HCT116 (cell line): ENCODE measurements at regions not wholly inside any gene's neighbourhood (a gene's known extent, or its start where the extent isn't known, plus 50 kb on each side); places are given as distances from the start of the nearest gene placed in this dataset.

Experiments
- ATAC-seq: fragments of 200-7000 bp; cut with Tn5 transposase; 2 replicates; pipeline ENCODE4 v1.9.1; 2020; ENCODE audit warnings: mild to moderate bottlenecking, moderate library complexity
- BruUV-seq: library from RNA; stranded (reverse); fragments of 400-500 nt; replicated peaks from 2 replicates; lab custom pipeline; 2021; lab: Mats Ljungman, UMichigan
- CTCF ChIA-PET: fragments of 300-600 bp; sonication (Branson Sonifier 250); formaldehyde crosslinking; loops from one replicate; lab custom pipeline; 2021; ENCODE audit warnings: antibody characterized with exemption; lab: Charles Lee
- POLR2A ChIA-PET: fragments of 300-600, 350-600 bp; sonication (Branson Sonifier 250); formaldehyde crosslinking; loops from one replicate; lab custom pipeline; 2021; ENCODE audit warnings: antibody characterized with exemption; lab: Charles Lee
- RAD21 ChIA-PET, 2 experiments: fragments of 300-600 bp; sonication (Branson Sonifier 250); formaldehyde crosslinking; loops; one replicate each; lab custom pipeline; 2023; ENCODE audit warnings: low total read pairs in 2 of 2; ENCODE audit not compliant: uncharacterized antibody in 2 of 2, unreplicated experiment in 2 of 2, low non-redundant PET in 1 of 2; lab: Charles Lee
- DNase-seq: peaks from one replicate; pipeline ENCODE4 v3.0.0-alpha.2; 2010; ENCODE audit warnings: low read depth, low spot score
- H2AFZ ChIP-seq: fragments of 200-600 bp; shearing (Covaris generic), sonication (generic); 2 replicates; pipeline ENCODE4 v1.6.1; 2017; ENCODE audit warnings: low read depth, mixed run types, mixed read lengths, antibody characterized with exemption, low read length; ENCODE audit not compliant: poor library complexity, severe bottlenecking
- H3K27ac ChIP-seq: 2 replicates; pipeline ENCODE4 v1.5.1; 2012; ENCODE audit warnings: low read depth, low read length
- H3K27me3 ChIP-seq: fragments of 200-600 bp; sonication (generic); 2 replicates; pipeline ENCODE4 v1.6.1; 2016; ENCODE audit warnings: mixed run types, low read length, mixed read lengths; ENCODE audit not compliant: insufficient read depth
- H3K36me3 ChIP-seq, 2 experiments: fragments of 200-500 bp in 1 of 2; fragments of 200-600 bp in 1 of 2; sonication (Bioruptor generic) in 1 of 2; sonication (generic) in 1 of 2; 2 replicates each; pipeline versions ENCODE4 v1.5.1 to v1.6.1; 2014 to 2016; ENCODE audit warnings: low read length in 2 of 2, inconsistent platforms in 1 of 2, mixed read lengths in 1 of 2, mixed run types in 1 of 2; ENCODE audit not compliant: insufficient read depth in 2 of 2, control insufficient read depth in 1 of 2
- H3K4me1 ChIP-seq, 2 experiments: fragments of 200-600 bp in 1 of 2; sonication (generic) in 1 of 2; 2 replicates each; pipeline versions ENCODE4 v1.5.1 to v1.6.1; 2012 to 2017; ENCODE audit warnings: low read length in 2 of 2, inconsistent platforms in 1 of 2, mild to moderate bottlenecking in 1 of 2, mixed read lengths in 1 of 2, mixed run types in 1 of 2, moderate library complexity in 1 of 2; ENCODE audit not compliant: insufficient read depth in 2 of 2, control insufficient read depth in 1 of 2
- H3K4me2 ChIP-seq: fragments of 200-600 bp; sonication (generic); 2 replicates; pipeline ENCODE4 v1.6.1; 2017; ENCODE audit warnings: mixed run types, low read length, mixed read lengths
- H3K4me3 ChIP-seq, 2 experiments: fragments of 200-600 bp in 1 of 2; sonication (generic) in 1 of 2; replicated peaks in 1 of 2; 2 replicates each; pipeline ENCODE4 v1.5.1; 2011 to 2016; ENCODE audit warnings: low read length in 2 of 2, control low read depth in 1 of 2, low read depth in 1 of 2, mild to moderate bottlenecking in 1 of 2, mixed read lengths in 1 of 2, mixed run types in 1 of 2
- H3K79me2 ChIP-seq: fragments of 200-600 bp; sonication (generic); 2 replicates; pipeline ENCODE4 v1.6.1; 2017; ENCODE audit warnings: mild to moderate bottlenecking, mixed run types, low read length, moderate library complexity, mixed read lengths; ENCODE audit not compliant: insufficient read depth
- H3K9ac ChIP-seq: fragments of 200-600 bp; sonication (generic); 2 replicates; pipeline ENCODE4 v1.6.1; 2016; ENCODE audit warnings: low read length, mixed read lengths
- H3K9me2 ChIP-seq: fragments of 200-600 bp; sonication (generic), shearing (Covaris generic); 2 replicates; pipeline ENCODE4 v1.6.1; 2017; ENCODE audit warnings: mixed run types, mild to moderate bottlenecking, moderate library complexity; ENCODE audit not compliant: insufficient read depth
- H3K9me3 ChIP-seq, 2 experiments: fragments of 200-500 bp in 1 of 2; fragments of 200-600 bp in 1 of 2; sonication (Bioruptor generic) in 1 of 2; sonication (generic) in 1 of 2; 2 replicates each; pipeline ENCODE4 v1.6.1; 2014 to 2017; ENCODE audit warnings: low read length in 2 of 2, mixed read lengths in 2 of 2, inconsistent platforms in 1 of 2, low read depth in 1 of 2, mild to moderate bottlenecking in 1 of 2, mixed run types in 1 of 2, moderate library complexity in 1 of 2; ENCODE audit not compliant: control insufficient read depth in 1 of 2, insufficient read depth in 1 of 2
- H4K20me1 ChIP-seq: fragments of 200-600 bp; sonication (generic), shearing (Covaris generic); 2 replicates; pipeline ENCODE4 v1.6.1; 2017; ENCODE audit warnings: mixed run types, mild to moderate bottlenecking, moderate library complexity; ENCODE audit not compliant: insufficient read depth
- CTCF ChIP-seq, 3 experiments: fragments of 200-600 bp in 1 of 3; sonication (generic) in 1 of 3; IDR thresholded peaks in 2 of 3; conservative IDR thresholded peaks in 1 of 3; 2 replicates each; pipeline ENCODE4 v1.5.1; 2012 to 2017; ENCODE audit warnings: low read depth in 2 of 3, low read length in 2 of 3, antibody characterized with exemption in 1 of 3, borderline replicate concordance in 1 of 3, control low read depth in 1 of 3, mild to moderate bottlenecking in 1 of 3, mixed read lengths in 1 of 3, mixed run types in 1 of 3, moderate library complexity in 1 of 3; ENCODE audit not compliant: insufficient read depth in 1 of 3
- EZH2 ChIP-seq: fragments of 200-600 bp; sonication (generic); IDR thresholded peaks from 2 replicates; pipeline ENCODE4 v1.6.1; 2017; ENCODE audit warnings: antibody characterized with exemption, mixed run types
- POLR2AphosphoS5 ChIP-seq: IDR thresholded peaks from 2 replicates; pipeline ENCODE4 v1.6.1; 2011; ENCODE audit warnings: mild to moderate bottlenecking, low read depth, low read length, moderate library complexity
- REST ChIP-seq: IDR thresholded peaks from 2 replicates; pipeline ENCODE4 v1.6.1; 2012; ENCODE audit warnings: low read depth
- SIN3A ChIP-seq: IDR thresholded peaks from 2 replicates; pipeline ENCODE4 v1.6.1; 2012; ENCODE audit warnings: low read depth
- SRF ChIP-seq: IDR thresholded peaks from 2 replicates; pipeline ENCODE4 v1.6.1; 2012; ENCODE audit warnings: low read depth
- TCF7L2 ChIP-seq: IDR thresholded peaks from 2 replicates; pipeline ENCODE4 v1.7.0; 2011; ENCODE audit warnings: borderline replicate concordance, inconsistent platforms; ENCODE audit not compliant: insufficient read depth, insufficient read length; ENCODE audit errors: extremely low read depth
- YY1 ChIP-seq: IDR thresholded peaks from 2 replicates; pipeline ENCODE4 v1.6.1; 2011; ENCODE audit warnings: low read length, low read depth, moderate library complexity, mild to moderate bottlenecking; ENCODE audit not compliant: insufficient replicate concordance; ENCODE audit errors: extremely low read depth
- ZBTB33 ChIP-seq: IDR thresholded peaks from 2 replicates; pipeline ENCODE4 v1.6.1; 2011; ENCODE audit warnings: mild to moderate bottlenecking, low read length, moderate library complexity; ENCODE audit not compliant: insufficient replicate concordance; ENCODE audit errors: extremely low read depth
- ZFX ChIP-seq: fragments of 450-650 bp; IDR thresholded peaks from 2 replicates; pipeline ENCODE4 v1.6.1; 2017
- intact Hi-C: fragments of 100-400 bp; cut with micrococcal nuclease; formaldehyde crosslinking; loops from 2 replicates; pipeline ENCODE4 v1.10.0; 2022

DNA sequence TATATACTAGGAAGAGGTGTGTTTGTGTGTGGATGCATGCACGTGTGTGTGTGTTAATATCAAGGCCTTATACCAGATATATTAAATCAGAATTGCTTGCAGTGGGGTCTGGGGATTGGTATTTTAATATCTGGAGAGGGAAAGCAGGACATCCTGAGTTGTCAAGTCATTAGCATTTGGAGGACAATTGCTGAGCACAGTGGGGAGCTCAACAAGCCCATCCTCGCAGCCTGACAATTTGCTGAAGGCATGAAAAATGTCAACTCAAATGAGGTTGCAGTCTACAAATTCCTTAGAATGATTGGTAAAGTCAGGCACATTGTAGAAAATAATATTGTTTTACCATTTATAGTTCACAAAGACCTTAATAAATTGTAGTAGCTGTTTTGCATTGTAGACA is 627.4 kb downstream of the LRRC70 start (continued):
- TF ChIP-seq REST (no peak), ZBTB33 (no peak)

DNA sequence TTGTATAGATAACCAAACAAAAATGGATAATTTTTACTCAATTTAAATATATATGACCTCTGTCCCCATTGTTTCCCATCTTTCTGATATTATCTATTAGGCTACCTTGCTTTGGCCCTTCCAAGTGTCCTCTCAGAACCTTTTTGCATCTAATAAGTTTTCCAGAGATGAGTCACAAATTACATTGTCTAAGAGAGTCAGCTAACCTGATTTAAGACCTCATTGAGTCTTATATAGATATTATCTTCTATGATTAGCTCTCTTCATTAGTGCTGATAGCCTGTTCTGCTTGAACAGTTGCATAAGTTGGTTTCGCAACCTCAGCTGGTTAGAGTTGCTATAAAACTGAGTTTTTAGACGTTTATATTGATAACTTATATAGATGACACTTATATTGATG is 623.1 kb downstream of the LRRC70 start:
- BruUV-seq, result no TSS peak
- DNase-seq (no peak), ATAC-seq (no peak)
- CTCF ChIA-PET, result no interaction called here
- H3K36me3 ChIP-seq, result no peaks in the 10 kb centered on the region
- H3K4me2 ChIP-seq, result no peak overlapping the region
- no peak overlapping the region for H3K27ac ChIP-seq
- H3K79me2 ChIP-seq, result no peaks in the 10 kb centered on the region
- no peak overlapping the region for H2AFZ ChIP-seq
- no peak overlapping the region for H3K9ac ChIP-seq
- no peaks in the 10 kb centered on the region for H3K9me2 ChIP-seq
- peaks cover 3 to 8% of the 10 kb centered on the region in 2 experiments; a peak in 1 of 4 replicates for H3K9me3 ChIP-seq
- TF ChIP-seq ZFX, result no peak
- no peak for TF ChIP-seq YY1
- no peak for TF ChIP-seq TCF7L2
- no peak for TF ChIP-seq POLR2AphosphoS5
- TF ChIP-seq SIN3A, result no peak
- no peak for TF ChIP-seq CTCF (IDR thresholded peaks at IDR 0.05 in 2 of 3, conservative IDR thresholded peaks at IDR 0.05 in 1 of 3; ENCODE audit: borderline replicate concordance in 1 of 3, insufficient read depth in 1 of 3, low read depth in 2 of 3, low read length in 2 of 3)
- TF ChIP-seq EZH2, result no peak
- TF ChIP-seq SRF, result no peak
- RAD21 ChIA-PET, result no interaction called here
- H3K4me3 ChIP-seq, result no peak overlapping the region
- intact Hi-C loops, result no loop called here
- no peaks in the 10 kb centered on the region for H4K20me1 ChIP-seq
- H3K4me1 ChIP-seq, result no peaks in the 10 kb centered on the region
- POLR2A ChIA-PET, result no interaction called here
- H3K27me3 ChIP-seq, result no peaks in the 10 kb centered on the region
